Neural progenitor cell (in vitro differentiated cells): ENCODE measurements at regions not wholly inside any gene's neighbourhood (a gene's known extent, or its start where the extent isn't known, plus 50 kb on each side); places are given as distances from the start of the nearest gene placed in this dataset.

Source experiments
- DNase-seq: peaks from one replicate; pipeline ENCODE4 v3.0.0-alpha.2; 2016; ENCODE audit warnings: low spot score
- H2AFZ ChIP-seq: fragments of 200-600 bp; sonication (generic); replicated peaks from 2 replicates; pipeline ENCODE4 v1.6.1; 2016; ENCODE audit warnings: antibody characterized with exemption
- H3F3A ChIP-seq: fragments of 200-600 bp; sonication (generic); 2 replicates; pipeline ENCODE4 v1.6.1; 2016; ENCODE audit warnings: antibody characterized with exemption, low read depth
- H3K27ac ChIP-seq: fragments of 200-600 bp; sonication (generic); 2 replicates; pipeline ENCODE4 v1.5.1; 2016; ENCODE audit warnings: mild to moderate bottlenecking
- H3K27me3 ChIP-seq: fragments of 200-600 bp; sonication (generic); 2 replicates; pipeline ENCODE4 v1.6.1; 2016; ENCODE audit warnings: mild to moderate bottlenecking, moderate library complexity
- H3K36me3 ChIP-seq: fragments of 200-600 bp; sonication (generic); 2 replicates; pipeline ENCODE4 v1.5.1; 2016
- H3K4me1 ChIP-seq: fragments of 200-600 bp; sonication (generic); 2 replicates; pipeline ENCODE4 v1.6.1; 2016; ENCODE audit warnings: mixed run types
- H3K4me2 ChIP-seq: fragments of 200-600 bp; sonication (generic); 2 replicates; pipeline ENCODE4 v1.6.1; 2016
- H3K4me3 ChIP-seq: fragments of 200-600 bp; sonication (generic); 2 replicates; pipeline ENCODE4 v1.5.1; 2016
- H3K79me2 ChIP-seq: fragments of 200-600 bp; sonication (generic); 2 replicates; pipeline ENCODE4 v1.6.1; 2016; ENCODE audit warnings: low read depth
- H3K9ac ChIP-seq: fragments of 200-600 bp; sonication (generic); 2 replicates; pipeline ENCODE4 v1.6.1; 2016
- H3K9me3 ChIP-seq: fragments of 200-600 bp; sonication (generic); 2 replicates; pipeline ENCODE4 v1.5.1; 2016; ENCODE audit warnings: low read depth
- H4K20me1 ChIP-seq: fragments of 200-600 bp; sonication (generic); 2 replicates; pipeline ENCODE4 v1.6.1; 2016; ENCODE audit warnings: low read depth
- H3K27ac Mint-ChIP-seq: 3 replicates; pipeline ENCODE4 v1.8.0; 2021; ENCODE audit warnings: mixed read lengths
- H3K27me3 Mint-ChIP-seq: 2 replicates; pipeline ENCODE4 v1.8.0; 2022; ENCODE audit warnings: low read depth, mild to moderate bottlenecking, inconsistent platforms, moderate library complexity, mixed read lengths; ENCODE audit not compliant: insufficient read depth
- H3K36me3 Mint-ChIP-seq: 3 replicates; pipeline ENCODE4 v1.8.0; 2021; ENCODE audit warnings: mixed read lengths
- H3K4me1 Mint-ChIP-seq: 3 replicates; pipeline ENCODE4 v1.8.0; 2021; ENCODE audit warnings: mixed read lengths
- H3K4me3 Mint-ChIP-seq: 3 replicates; pipeline ENCODE4 v1.8.0; 2021; ENCODE audit warnings: mild to moderate bottlenecking, moderate library complexity, mixed read lengths
- H3K9me3 Mint-ChIP-seq: 3 replicates; pipeline ENCODE4 v1.8.0; 2020; ENCODE audit warnings: mixed read lengths
- EZH2 ChIP-seq: fragments of 200-600 bp; sonication (generic); IDR thresholded peaks from 2 replicates; pipeline ENCODE4 v1.6.1; 2017; ENCODE audit warnings: antibody characterized with exemption, mild to moderate bottlenecking, moderate library complexity
- EZH2phosphoT487 ChIP-seq: fragments of 200-600 bp; sonication (generic); IDR thresholded peaks from 2 replicates; pipeline ENCODE4 v1.6.1; 2017; ENCODE audit warnings: antibody characterized with exemption
- TF ChIP-seq, protein P1 (sequence below): fragments of 200-600 bp; sonication (generic); IDR thresholded peaks from 2 replicates; pipeline ENCODE4 v1.5.1; 2017; ENCODE audit warnings: antibody characterized with exemption, mild to moderate bottlenecking

GRCh38 chr7:142693911-142694310 lies 55.4 kb upstream of the PRSS1 start:
- H3K4me1 ChIP-seq = peaks cover 16% of the 10 kb centered on the region
- TF ChIP-seq EZH2 (no peak), EZH2phosphoT487 (no peak)
- TF ChIP-seq, protein P1, sequence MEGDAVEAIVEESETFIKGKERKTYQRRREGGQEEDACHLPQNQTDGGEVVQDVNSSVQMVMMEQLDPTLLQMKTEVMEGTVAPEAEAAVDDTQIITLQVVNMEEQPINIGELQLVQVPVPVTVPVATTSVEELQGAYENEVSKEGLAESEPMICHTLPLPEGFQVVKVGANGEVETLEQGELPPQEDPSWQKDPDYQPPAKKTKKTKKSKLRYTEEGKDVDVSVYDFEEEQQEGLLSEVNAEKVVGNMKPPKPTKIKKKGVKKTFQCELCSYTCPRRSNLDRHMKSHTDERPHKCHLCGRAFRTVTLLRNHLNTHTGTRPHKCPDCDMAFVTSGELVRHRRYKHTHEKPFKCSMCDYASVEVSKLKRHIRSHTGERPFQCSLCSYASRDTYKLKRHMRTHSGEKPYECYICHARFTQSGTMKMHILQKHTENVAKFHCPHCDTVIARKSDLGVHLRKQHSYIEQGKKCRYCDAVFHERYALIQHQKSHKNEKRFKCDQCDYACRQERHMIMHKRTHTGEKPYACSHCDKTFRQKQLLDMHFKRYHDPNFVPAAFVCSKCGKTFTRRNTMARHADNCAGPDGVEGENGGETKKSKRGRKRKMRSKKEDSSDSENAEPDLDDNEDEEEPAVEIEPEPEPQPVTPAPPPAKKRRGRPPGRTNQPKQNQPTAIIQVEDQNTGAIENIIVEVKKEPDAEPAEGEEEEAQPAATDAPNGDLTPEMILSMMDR = no peak

GRCh38 chr7:142690554-142691182 lies 58.6 kb upstream of the PRSS1 start:
- H3K9me3 Mint-ChIP-seq = no peaks in the 10 kb centered on the region
- TF ChIP-seq EZH2phosphoT487 (no peak), EZH2 (no peak)
- TF ChIP-seq, protein P1 = no peak

More at GRCh38 chr7:142693911-142694310, 55.4 kb upstream of the PRSS1 start:
- Mint-ChIP-seq H3K27me3 (peaks cover 3% of the 10 kb centered on the region), H3K27ac (no peak overlapping the region), H3K4me1 (peaks cover 29% of the 10 kb centered on the region), H3K9me3 (peaks cover 2% of the 10 kb centered on the region), H3K36me3 (no peaks in the 10 kb centered on the region), H3K4me3 (no peak overlapping the region)
- Histone ChIP-seq H3K4me2 (no peak overlapping the region), H3K27me3 (no peaks in the 10 kb centered on the region), H4K20me1 (no peaks in the 10 kb centered on the region), H3K79me2 (no peaks in the 10 kb centered on the region), H3K36me3 (no peaks in the 10 kb centered on the region), H3F3A (peaks cover 3% of the 10 kb centered on the region), H3K9ac (no peak overlapping the region), H3K4me3 (no peak overlapping the region), H2AFZ (no peak overlapping the region), H3K9me3 (no peaks in the 10 kb centered on the region), H3K27ac (no peak overlapping the region)
- DNase-seq = no peak

GRCh38 chr7:142689439-142690120 lies 59.7 kb upstream of the PRSS1 start:
- Histone ChIP-seq H3K4me2 (no peak overlapping the region), H3K4me3 (no peak overlapping the region), H3K27ac (no peak overlapping the region), H3K27me3 (no peaks in the 10 kb centered on the region), H3F3A (no peaks in the 10 kb centered on the region), H4K20me1 (no peaks in the 10 kb centered on the region), H2AFZ (no peak overlapping the region), H3K36me3 (no peaks in the 10 kb centered on the region), H3K4me1 (no peaks in the 10 kb centered on the region), H3K79me2 (no peaks in the 10 kb centered on the region), H3K9ac (no peak overlapping the region), H3K9me3 (no peaks in the 10 kb centered on the region)
- H3K4me1 Mint-ChIP-seq = no peaks in the 10 kb centered on the region
- H3K36me3 Mint-ChIP-seq = no peaks in the 10 kb centered on the region
- TF ChIP-seq, protein P1 = peak; percentile 31
- TF ChIP-seq EZH2phosphoT487 (no peak), EZH2 (no peak)
- no peak overlapping the region for H3K27ac Mint-ChIP-seq
- H3K9me3 Mint-ChIP-seq = no peaks in the 10 kb centered on the region
- H3K27me3 Mint-ChIP-seq = no peaks in the 10 kb centered on the region
- no peak overlapping the region for H3K4me3 Mint-ChIP-seq
- no peak for DNase-seq

More at GRCh38 chr7:142690554-142691182, 58.6 kb upstream of the PRSS1 start:
- Histone ChIP-seq H3K9me3 (no peaks in the 10 kb centered on the region), H3K36me3 (no peaks in the 10 kb centered on the region), H3K4me3 (no peak overlapping the region), H3K27me3 (no peaks in the 10 kb centered on the region), H4K20me1 (no peaks in the 10 kb centered on the region), H3K4me1 (no peaks in the 10 kb centered on the region), H3K27ac (no peak overlapping the region), H3K79me2 (no peaks in the 10 kb centered on the region), H3K9ac (no peak overlapping the region), H3F3A (no peaks in the 10 kb centered on the region), H2AFZ (no peak overlapping the region), H3K4me2 (no peak overlapping the region)
- Mint-ChIP-seq H3K4me1 (no peaks in the 10 kb centered on the region), H3K27me3 (no peaks in the 10 kb centered on the region), H3K36me3 (no peaks in the 10 kb centered on the region), H3K4me3 (no peak overlapping the region), H3K27ac (no peak overlapping the region)
- no peak for DNase-seq
